ENCODE measurements at regions not wholly inside any gene's neighbourhood (a gene's known extent, or its start where the extent isn't known, plus 50 kb on each side); places are given as distances from the start of the nearest gene placed in this dataset.

DNA sequence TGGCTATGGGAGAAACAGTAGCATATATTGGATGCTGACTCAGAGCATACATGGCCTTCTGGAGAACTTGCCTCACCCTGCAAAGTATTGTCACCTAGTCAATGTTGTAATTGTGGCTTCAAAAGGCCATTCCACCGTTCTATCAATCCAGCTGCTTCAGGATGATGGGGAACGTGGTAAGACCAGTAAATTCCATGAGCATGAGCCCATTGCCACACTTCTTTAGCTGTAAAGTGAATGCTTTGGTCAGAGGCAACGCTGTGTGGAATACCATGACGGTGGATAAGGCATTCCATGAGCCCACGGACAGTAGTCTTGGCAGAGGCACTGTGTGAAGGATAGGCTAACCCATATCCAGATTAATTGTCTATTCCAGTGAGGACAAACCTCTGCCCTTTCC, 1300.1 kb upstream of the ACVR2A start:
- ChIA-PET RAD21 (ENCODE audit: low non-redundant PET in 1 of 2, low total read pairs in 2 of 2, uncharacterized antibody in 2 of 2, unreplicated experiment in 2 of 2) (no interaction called here), CTCF (no interaction called here), POLR2A (no interaction called here)
- Histone ChIP-seq H3K36me3 (ENCODE audit: control insufficient read depth in 1 of 2, insufficient read depth in 2 of 2, low read length in 2 of 2) (no peaks in the 10 kb centered on the region), H2AFZ (ENCODE audit: low read depth, low read length, poor library complexity, severe bottlenecking) (no peak overlapping the region), H3K9ac (ENCODE audit: low read length) (no peak overlapping the region), H3K27ac (ENCODE audit: low read depth, low read length) (no peak overlapping the region), H3K27me3 (ENCODE audit: insufficient read depth, low read length) (no peaks in the 10 kb centered on the region), H3K9me3 (ENCODE audit: control insufficient read depth in 1 of 2, insufficient read depth in 1 of 2, low read depth in 1 of 2, low read length in 2 of 2) (no peaks in the 10 kb centered on the region), H3K4me1 (ENCODE audit: control insufficient read depth in 1 of 2, insufficient read depth in 2 of 2, low read length in 2 of 2) (no peaks in the 10 kb centered on the region), H3K4me2 (ENCODE audit: low read length) (no peak overlapping the region), H3K4me3 (replicated peaks in 1 of 2; ENCODE audit: low read depth in 1 of 2, low read length in 2 of 2) (no peak overlapping the region), H3K9me2 (ENCODE audit: insufficient read depth) (no peaks in the 10 kb centered on the region), H4K20me1 (ENCODE audit: insufficient read depth) (no peaks in the 10 kb centered on the region), H3K79me2 (ENCODE audit: insufficient read depth, low read length) (no peaks in the 10 kb centered on the region)
- ATAC-seq (no peak), DNase-seq (ENCODE audit: low read depth, low spot score) (no peak)
- TF ChIP-seq ELF1 (IDR thresholded peaks at IDR 0.05; ENCODE audit: borderline replicate concordance, low read depth) (no peak), EGR1 (IDR thresholded peaks at IDR 0.05; ENCODE audit: low read depth) (no peak), POLR2A (IDR thresholded peaks at IDR 0.05; ENCODE audit: borderline replicate concordance, extremely low read depth, insufficient read depth, insufficient read length) (no peak), EZH2 (IDR thresholded peaks at IDR 0.05) (no peak), ZFX (IDR thresholded peaks at IDR 0.05) (no peak), FOSL1 (IDR thresholded peaks at IDR 0.05; ENCODE audit: low read depth) (no peak), SRF (IDR thresholded peaks at IDR 0.05; ENCODE audit: low read depth) (no peak), SP1 (IDR thresholded peaks at IDR 0.05; ENCODE audit: low read depth) (no peak)
- TF ChIP-seq, protein P1, sequence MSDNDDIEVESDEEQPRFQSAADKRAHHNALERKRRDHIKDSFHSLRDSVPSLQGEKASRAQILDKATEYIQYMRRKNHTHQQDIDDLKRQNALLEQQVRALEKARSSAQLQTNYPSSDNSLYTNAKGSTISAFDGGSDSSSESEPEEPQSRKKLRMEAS (IDR thresholded peaks at IDR 0.05): no peak
- TF ChIP-seq, protein P2, sequence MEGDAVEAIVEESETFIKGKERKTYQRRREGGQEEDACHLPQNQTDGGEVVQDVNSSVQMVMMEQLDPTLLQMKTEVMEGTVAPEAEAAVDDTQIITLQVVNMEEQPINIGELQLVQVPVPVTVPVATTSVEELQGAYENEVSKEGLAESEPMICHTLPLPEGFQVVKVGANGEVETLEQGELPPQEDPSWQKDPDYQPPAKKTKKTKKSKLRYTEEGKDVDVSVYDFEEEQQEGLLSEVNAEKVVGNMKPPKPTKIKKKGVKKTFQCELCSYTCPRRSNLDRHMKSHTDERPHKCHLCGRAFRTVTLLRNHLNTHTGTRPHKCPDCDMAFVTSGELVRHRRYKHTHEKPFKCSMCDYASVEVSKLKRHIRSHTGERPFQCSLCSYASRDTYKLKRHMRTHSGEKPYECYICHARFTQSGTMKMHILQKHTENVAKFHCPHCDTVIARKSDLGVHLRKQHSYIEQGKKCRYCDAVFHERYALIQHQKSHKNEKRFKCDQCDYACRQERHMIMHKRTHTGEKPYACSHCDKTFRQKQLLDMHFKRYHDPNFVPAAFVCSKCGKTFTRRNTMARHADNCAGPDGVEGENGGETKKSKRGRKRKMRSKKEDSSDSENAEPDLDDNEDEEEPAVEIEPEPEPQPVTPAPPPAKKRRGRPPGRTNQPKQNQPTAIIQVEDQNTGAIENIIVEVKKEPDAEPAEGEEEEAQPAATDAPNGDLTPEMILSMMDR (IDR thresholded peaks at IDR 0.05 in 2 of 3, conservative IDR thresholded peaks at IDR 0.05 in 1 of 3; ENCODE audit: borderline replicate concordance in 1 of 3, insufficient read depth in 1 of 3, low read depth in 2 of 3, low read length in 2 of 3): no peak
- TF ChIP-seq, protein P3, sequence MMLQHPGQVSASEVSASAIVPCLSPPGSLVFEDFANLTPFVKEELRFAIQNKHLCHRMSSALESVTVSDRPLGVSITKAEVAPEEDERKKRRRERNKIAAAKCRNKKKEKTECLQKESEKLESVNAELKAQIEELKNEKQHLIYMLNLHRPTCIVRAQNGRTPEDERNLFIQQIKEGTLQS (IDR thresholded peaks at IDR 0.05): no peak
- intact Hi-C loops (cut with micrococcal nuclease): no loop called here
- BruUV-seq (replicated peaks): no TSS peak
